OCI-LY7 (cell line): ENCODE measurements at regions not wholly inside any gene's neighbourhood (a gene's known extent, or its start where the extent isn't known, plus 50 kb on each side); places are given as distances from the start of the nearest gene placed in this dataset.

ENCODE experiments used
- BruUV-seq: library from RNA; stranded (reverse); fragments of 400-500 nt; replicated peaks from 2 replicates; lab custom pipeline; 2021; lab: Mats Ljungman, UMichigan
- CTCF ChIA-PET: fragments of 300-600 bp; sonication (Branson Sonifier 250); formaldehyde crosslinking; loops from one replicate; lab custom pipeline; 2022; ENCODE audit warnings: antibody characterized with exemption; ENCODE audit not compliant: unreplicated experiment; lab: Charles Lee
- POLR2A ChIA-PET: fragments of 300-600 bp; sonication (Branson Sonifier 250); formaldehyde crosslinking; loops from one replicate; lab custom pipeline; 2022; ENCODE audit warnings: antibody characterized with exemption; lab: Charles Lee
- DNase-seq: peaks from one replicate; pipeline ENCODE4 v3.0.0-alpha.2; 2015; ENCODE audit warnings: low spot score
- H2AFZ ChIP-seq: fragments of 200-600 bp; sonication (generic), shearing (Covaris generic); 2 replicates; pipeline ENCODE4 v1.6.1; 2014; ENCODE audit warnings: mild to moderate bottlenecking, antibody characterized with exemption, low read length, moderate library complexity
- H3K27ac ChIP-seq: fragments of 200-600 bp; sonication (generic); 2 replicates; pipeline ENCODE4 v1.5.1; 2014; ENCODE audit warnings: mixed run types, low read depth, mild to moderate bottlenecking, moderate library complexity, low read length, inconsistent platforms; ENCODE audit not compliant: poor library complexity, severe bottlenecking
- H3K36me3 ChIP-seq: fragments of 200-600 bp; sonication (generic); 2 replicates; pipeline ENCODE4 v1.6.1; 2014; ENCODE audit warnings: mild to moderate bottlenecking, antibody characterized with exemption, low read length, moderate library complexity, mixed read lengths; ENCODE audit not compliant: insufficient read depth
- H3K4me1 ChIP-seq: fragments of 200-600 bp; sonication (generic); 2 replicates; pipeline ENCODE4 v1.5.1; 2014; ENCODE audit warnings: mild to moderate bottlenecking, low read length; ENCODE audit not compliant: insufficient read depth, poor library complexity, severe bottlenecking
- H3K4me2 ChIP-seq: fragments of 200-600 bp; sonication (generic); 2 replicates; pipeline ENCODE4 v1.6.1; 2014; ENCODE audit warnings: mild to moderate bottlenecking, low read length
- H3K4me3 ChIP-seq: fragments of 200-600 bp; sonication (generic); 2 replicates; pipeline ENCODE4 v1.5.1; 2014; ENCODE audit warnings: mild to moderate bottlenecking, low read depth, low read length; ENCODE audit not compliant: poor library complexity, severe bottlenecking
- H3K79me2 ChIP-seq: fragments of 200-600 bp; sonication (generic); 2 replicates; pipeline ENCODE4 v1.6.1; 2016; ENCODE audit warnings: low read depth, mild to moderate bottlenecking, low read length, moderate library complexity, mixed read lengths; ENCODE audit not compliant: insufficient read depth
- H3K9me2 ChIP-seq: fragments of 200-600 bp; sonication (generic); 2 replicates; pipeline ENCODE4 v1.6.1; 2016; ENCODE audit warnings: mild to moderate bottlenecking, low read length, mixed read lengths; ENCODE audit not compliant: insufficient read depth
- H3K9me3 ChIP-seq: fragments of 200-600 bp; sonication (generic); 2 replicates; pipeline ENCODE4 v1.6.1; 2014; ENCODE audit warnings: mild to moderate bottlenecking, mixed run types, low read length, mixed read lengths
- H4K20me1 ChIP-seq: fragments of 200-600 bp; sonication (generic); 2 replicates; pipeline ENCODE4 v1.6.1; 2014; ENCODE audit warnings: mild to moderate bottlenecking, antibody characterized with exemption, low read length, moderate library complexity, mixed read lengths; ENCODE audit not compliant: insufficient read depth
- EZH2phosphoT487 ChIP-seq: fragments of 200-600 bp; sonication (generic); IDR thresholded peaks from 2 replicates; pipeline ENCODE4 v1.6.1; 2018; ENCODE audit warnings: low read depth, borderline replicate concordance, mild to moderate bottlenecking, mixed run types, antibody characterized with exemption, low read length, moderate library complexity, mixed read lengths
- intact Hi-C: fragments of 100-400 bp; cut with micrococcal nuclease; formaldehyde crosslinking; loops from one replicate; pipeline ENCODE4 v1.10.0; 2022; ENCODE audit not compliant: unreplicated experiment
- TF ChIP-seq, protein P1 (sequence below): fragments of 200-600 bp; sonication (generic); conservative IDR thresholded peaks from 2 replicates; pipeline ENCODE4 v1.5.1; 2014; ENCODE audit warnings: mild to moderate bottlenecking, antibody characterized with exemption, low read length, moderate library complexity, mixed read lengths

DNA sequence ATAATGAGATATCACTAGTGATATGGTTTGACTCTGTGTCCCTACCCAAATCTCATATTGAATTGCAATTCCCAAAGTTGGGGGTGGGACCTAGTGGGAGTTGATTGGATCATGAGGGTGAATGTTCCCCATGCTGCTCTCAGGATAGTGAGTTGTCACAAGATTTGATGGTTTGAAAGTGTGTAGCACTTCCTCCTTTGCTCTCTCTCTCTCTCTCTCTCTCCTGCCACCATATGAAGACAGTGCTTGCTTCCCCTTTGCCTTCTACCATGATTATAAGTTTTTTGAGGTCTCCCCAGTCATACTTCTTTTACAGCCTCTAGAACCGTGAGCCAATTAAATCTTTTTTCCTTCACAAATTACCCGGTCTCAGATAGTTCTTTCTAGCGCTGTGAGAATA lies 1002.0 kb upstream of the ADGRB3 start:
- Histone ChIP-seq H4K20me1 (no peaks in the 10 kb centered on the region), H3K9me3 (peaks cover 23% of the 10 kb centered on the region; the same call in 1 of the 2 replicates), H3K4me2 (no peak overlapping the region), H3K79me2 (no peaks in the 10 kb centered on the region), H2AFZ (no peak overlapping the region), H3K9me2 (no peaks in the 10 kb centered on the region), H3K36me3 (no peaks in the 10 kb centered on the region), H3K4me3 (no peak overlapping the region), H3K4me1 (no peaks in the 10 kb centered on the region), H3K27ac (no peak overlapping the region)
- TF ChIP-seq EZH2phosphoT487, result no peak
- TF ChIP-seq, protein P1, sequence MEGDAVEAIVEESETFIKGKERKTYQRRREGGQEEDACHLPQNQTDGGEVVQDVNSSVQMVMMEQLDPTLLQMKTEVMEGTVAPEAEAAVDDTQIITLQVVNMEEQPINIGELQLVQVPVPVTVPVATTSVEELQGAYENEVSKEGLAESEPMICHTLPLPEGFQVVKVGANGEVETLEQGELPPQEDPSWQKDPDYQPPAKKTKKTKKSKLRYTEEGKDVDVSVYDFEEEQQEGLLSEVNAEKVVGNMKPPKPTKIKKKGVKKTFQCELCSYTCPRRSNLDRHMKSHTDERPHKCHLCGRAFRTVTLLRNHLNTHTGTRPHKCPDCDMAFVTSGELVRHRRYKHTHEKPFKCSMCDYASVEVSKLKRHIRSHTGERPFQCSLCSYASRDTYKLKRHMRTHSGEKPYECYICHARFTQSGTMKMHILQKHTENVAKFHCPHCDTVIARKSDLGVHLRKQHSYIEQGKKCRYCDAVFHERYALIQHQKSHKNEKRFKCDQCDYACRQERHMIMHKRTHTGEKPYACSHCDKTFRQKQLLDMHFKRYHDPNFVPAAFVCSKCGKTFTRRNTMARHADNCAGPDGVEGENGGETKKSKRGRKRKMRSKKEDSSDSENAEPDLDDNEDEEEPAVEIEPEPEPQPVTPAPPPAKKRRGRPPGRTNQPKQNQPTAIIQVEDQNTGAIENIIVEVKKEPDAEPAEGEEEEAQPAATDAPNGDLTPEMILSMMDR, result no peak
- intact Hi-C loops, result no loop called here
- DNase-seq, result no peak
- POLR2A ChIA-PET, result interaction anchor here (0.8 kb wide), 1 partner anchor 17 kb away, joined by 4 read pairs; no protein-coding TSS in a partner anchor
- no TSS peak for BruUV-seq
- CTCF ChIA-PET, result no interaction called here

DNA sequence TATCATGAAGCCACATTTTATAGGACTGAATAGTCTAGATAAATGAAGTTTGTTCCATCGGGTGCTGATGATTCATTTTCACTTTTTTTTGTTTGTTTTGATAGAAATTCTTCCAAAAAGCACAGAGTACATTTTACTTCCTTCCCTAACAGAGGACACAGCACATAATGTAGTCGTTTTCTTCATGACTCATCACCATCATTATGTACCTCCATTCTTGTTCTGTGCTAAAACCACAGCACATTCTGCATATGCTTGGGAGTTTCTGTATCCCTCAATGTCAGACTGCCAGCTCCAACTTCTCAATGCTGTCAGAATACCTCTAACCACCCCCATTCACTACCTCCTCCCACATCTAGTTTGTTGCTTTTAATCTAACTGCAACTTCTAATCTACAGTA lies 1004.9 kb upstream of the ADGRB3 start:
- Histone ChIP-seq H3K4me2 (no peak overlapping the region), H3K4me3 (no peak overlapping the region), H3K79me2 (no peaks in the 10 kb centered on the region), H2AFZ (no peak overlapping the region), H3K36me3 (no peaks in the 10 kb centered on the region), H3K4me1 (no peaks in the 10 kb centered on the region), H3K9me3 (peaks cover 20% of the 10 kb centered on the region; the same call in 1 of the 2 replicates), H3K9me2 (no peaks in the 10 kb centered on the region), H3K27ac (no peak overlapping the region), H4K20me1 (no peaks in the 10 kb centered on the region)
- intact Hi-C loops, result no loop called here
- TF ChIP-seq EZH2phosphoT487, result no peak
- TF ChIP-seq, protein P1, result no peak
- ChIA-PET CTCF (no interaction called here), POLR2A (no interaction called here)
- DNase-seq, result no peak
- no TSS peak for BruUV-seq

DNA sequence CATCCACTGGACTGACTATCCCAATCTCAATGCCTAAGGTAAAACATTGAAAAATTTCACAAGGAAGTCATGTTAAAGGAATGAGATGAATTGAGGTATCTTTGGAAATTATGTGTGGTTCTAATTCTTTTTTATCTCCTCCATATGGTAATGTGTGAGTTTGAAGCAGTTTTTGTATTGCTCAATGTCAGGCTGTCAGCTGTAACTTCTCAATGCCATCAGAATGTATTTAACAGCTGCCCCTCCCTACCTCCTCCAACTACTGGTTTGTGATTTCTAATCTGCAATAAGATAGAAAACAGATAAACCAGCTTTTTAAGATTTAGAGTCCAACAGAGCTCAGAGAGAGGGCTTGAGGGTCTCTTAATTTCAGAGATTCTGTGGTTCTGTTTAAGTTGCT lies 1005.8 kb upstream of the ADGRB3 start:
- intact Hi-C loops, result no loop called here
- no peak overlapping the region for H3K4me2 ChIP-seq
- 0 out of 2 replicates have a peak overlapping the region, but pooled peaks have one; percentile 10 for H2AFZ ChIP-seq
- H3K9me3 ChIP-seq, result peaks cover 11% of the 10 kb centered on the region; the same call in 1 of the 2 replicates
- H3K9me2 ChIP-seq, result no peaks in the 10 kb centered on the region
- H3K36me3 ChIP-seq, result no peaks in the 10 kb centered on the region
- H4K20me1 ChIP-seq, result no peaks in the 10 kb centered on the region
- H3K4me1 ChIP-seq, result no peaks in the 10 kb centered on the region
- BruUV-seq, result no TSS peak
- H3K27ac ChIP-seq, result no peak overlapping the region
- POLR2A ChIA-PET, result interaction anchor here (0.6 kb wide), 1 partner anchor 177 kb away, joined by 4 read pairs; no protein-coding TSS in a partner anchor
- no peak for DNase-seq
- H3K79me2 ChIP-seq, result no peaks in the 10 kb centered on the region
- CTCF ChIA-PET, result no interaction called here
- no peak overlapping the region for H3K4me3 ChIP-seq
- TF ChIP-seq, protein P1, result no peak
- no peak for TF ChIP-seq EZH2phosphoT487
